Spleen (tissue), 11 donors: ENCODE measurements at regions not wholly inside any gene's neighbourhood (a gene's known extent, or its start where the extent isn't known, plus 50 kb on each side); places are given as distances from the start of the nearest gene placed in this dataset.

ENCODE experiments used
- DNase-seq: peaks from one replicate; pipeline ENCODE4 v3.0.0-alpha.2; 2020
- H3K27ac ChIP-seq, 8 donors: fragments of 200-600 bp; sonication (generic) in 7 of 8; 1 replicate in 4 of 8; 2 replicates in 4 of 8; pipeline versions ENCODE4 v1.5.0 to v1.8.0; 2016 to 2021; ENCODE audit warnings: inconsistent platforms in 4 of 8, mild to moderate bottlenecking in 4 of 8, moderate library complexity in 1 of 8
- H3K27me3 ChIP-seq, 7 donors: fragments of 200-600 bp; sonication (generic) in 6 of 7; replicated peaks in 1 of 7; 1 replicate in 4 of 7; 2 replicates in 3 of 7; pipeline versions ENCODE4 v1.5.0 to v1.8.0; 2016 to 2021; ENCODE audit warnings: inconsistent platforms in 3 of 7, mild to moderate bottlenecking in 1 of 7
- H3K36me3 ChIP-seq, 6 donors: fragments of 200-600 bp; sonication (generic) in 5 of 6; 1 replicate in 4 of 6; 2 replicates in 2 of 6; pipeline versions ENCODE4 v1.5.0 to v1.8.0; 2016 to 2021; ENCODE audit warnings: inconsistent platforms in 2 of 6
- H3K4me1 ChIP-seq, 6 donors: fragments of 200-600 bp; sonication (generic) in 5 of 6; 1 replicate in 3 of 6; 2 replicates in 3 of 6; pipeline versions ENCODE4 v1.5.0 to v1.8.0; 2016 to 2021; ENCODE audit warnings: inconsistent platforms in 3 of 6
- H3K4me3 ChIP-seq, 8 donors: fragments of 200-600 bp; sonication (generic) in 7 of 8; 1 replicate in 4 of 8; 2 replicates in 4 of 8; pipeline versions ENCODE4 v1.5.0 to v1.8.0; 2016 to 2021; ENCODE audit warnings: inconsistent platforms in 4 of 8, mild to moderate bottlenecking in 4 of 8, moderate library complexity in 2 of 8
- H3K9me3 ChIP-seq, 8 donors: fragments of 200-600 bp; sonication (generic) in 7 of 8; 1 replicate in 4 of 8; 2 replicates in 4 of 8; pipeline versions ENCODE4 v1.5.0 to v1.8.0; 2016 to 2021; ENCODE audit warnings: inconsistent platforms in 4 of 8
- CTCF ChIP-seq, 11 experiments: fragments of 200-600 bp in 7 of 11; fragments of 450-650 bp in 4 of 11; sonication (generic) in 4 of 11; IDR thresholded peaks in 8 of 11; conservative IDR thresholded peaks in 3 of 11; 1 replicate in 7 of 11; 2 replicates in 4 of 11; pipeline versions ENCODE4 v1.4.0 to v1.8.0; 2016 to 2021; ENCODE audit warnings: antibody characterized with exemption in 11 of 11, inconsistent platforms in 4 of 11, mild to moderate bottlenecking in 1 of 11
- POLR2A ChIP-seq, 3 donors: fragments of 450-650 bp; IDR thresholded peaks; one replicate each; pipeline ENCODE4 v1.5.1; 2017; ENCODE audit warnings: antibody characterized with exemption in 3 of 3, mild to moderate bottlenecking in 1 of 3
- POLR2AphosphoS5 ChIP-seq, 3 donors: sonication (generic); formaldehyde crosslinking; IDR thresholded peaks; one replicate each; pipeline ENCODE4 v1.5.1; 2017; ENCODE audit warnings: antibody characterized with exemption in 3 of 3
- WGBS, 5 donors: extraction: QIAGEN DNeasy Blood & Tissue Kit in 3 of 5; methylation state at CpG; one replicate each; pipeline versions ENCODE4 v1.1.5 to v1.1.7; 2013 to 2018; 5-methylcytosine and 5-hydroxymethylcytosine counted together
- intact Hi-C: fragments of 100-400 bp; cut with DNase I; formaldehyde crosslinking; loops from one replicate; pipeline ENCODE4 v1.15.0; 2023; ENCODE audit warnings: low total_unique reads
- donor health status: healthy with polysubstance abuse.
- donor health status: DM: no; HTN: no; CAD: no; lungs with moderate emphysema.
- donor health status: DM: no; HTN: no; CAD: no.
- donor health status: Bipolar disorder and iron deficiency.
- donor health status: healthy.
- donor health status: DM: no; HTN: no; CAD: no.
- donor health status: DM: yes; HTN: yes; CAD: no.

GRCh38 chr2:886072-887022 lies 64.3 kb upstream of the SNTG2 start:
- peaks cover 0 to 49% (median 0%) of the 10 kb centered on the region in 7 donors for H3K27me3 ChIP-seq
- H3K27ac ChIP-seq = no peak overlapping the region
- no peaks in the 10 kb centered on the region for H3K4me1 ChIP-seq
- H3K9me3 ChIP-seq = no peaks in the 10 kb centered on the region
- 88 to 94% (median 92%) methylated on average over 31 to 34 of the region's 34 CpGs for WGBS, 5 donors
- intact Hi-C loops = no loop called here
- no peak for DNase-seq
- no peak for TF ChIP-seq CTCF (IDR thresholded peaks at IDR 0.05 in 8 of 11, conservative IDR thresholded peaks at IDR 0.05 in 3 of 11)
- TF ChIP-seq POLR2A (IDR thresholded peaks at IDR 0.05) = no peak
- TF ChIP-seq POLR2AphosphoS5 (IDR thresholded peaks at IDR 0.05) = no peak
- H3K36me3 ChIP-seq = no peaks in the 10 kb centered on the region
- no peak overlapping the region for H3K4me3 ChIP-seq

- WGBS, 5 donors = 67 to 71% (median 69%) methylated on average over 26 of the region's 26 CpGs
- Histone ChIP-seq H3K4me3 (no peak overlapping the region), H3K27me3 (peaks cover 0 to 53% (median 0%) of the 10 kb centered on the region in 7 donors), H3K36me3 (no peaks in the 10 kb centered on the region), H3K27ac (no peak overlapping the region), H3K9me3 (no peaks in the 10 kb centered on the region), H3K4me1 (no peaks in the 10 kb centered on the region)
- intact Hi-C loops = no loop called here
- DNase-seq = no peak
- no peak for TF ChIP-seq POLR2A (IDR thresholded peaks at IDR 0.05)
- TF ChIP-seq POLR2AphosphoS5 (IDR thresholded peaks at IDR 0.05) = no peak
- no peak for TF ChIP-seq CTCF (IDR thresholded peaks at IDR 0.05 in 8 of 11, conservative IDR thresholded peaks at IDR 0.05 in 3 of 11)
Measured at GRCh38 chr2:885230-886071, 65.2 kb upstream of the SNTG2 start.

- DNase-seq = no peak
- Histone ChIP-seq H3K36me3 (no peaks in the 10 kb centered on the region), H3K4me3 (no peak overlapping the region), H3K27ac (no peak overlapping the region), H3K4me1 (no peaks in the 10 kb centered on the region), H3K9me3 (no peaks in the 10 kb centered on the region), H3K27me3 (peaks cover 0 to 54% (median 0%) of the 10 kb centered on the region in 7 donors)
- 49 to 60% (median 53%) methylated on average over 20 to 21 of the region's 21 CpGs for WGBS, 5 donors
- TF ChIP-seq POLR2A (IDR thresholded peaks at IDR 0.05) (no peak), CTCF (IDR thresholded peaks at IDR 0.05 in 8 of 11, conservative IDR thresholded peaks at IDR 0.05 in 3 of 11) (no peak), POLR2AphosphoS5 (IDR thresholded peaks at IDR 0.05) (no peak)
- intact Hi-C loops = no loop called here
Measured at GRCh38 chr2:883803-884748, 66.6 kb upstream of the SNTG2 start.
